HG03558 (cell line): ENCODE measurements at regions not wholly inside any gene's neighbourhood (a gene's known extent, or its start where the extent isn't known, plus 50 kb on each side); places are given as distances from the start of the nearest gene placed in this dataset.

Experiments used
- ATAC-seq: cut with Tn5 transposase; IDR thresholded peaks from one replicate; pipeline ENCODE4 v1.9.1; 2021; ENCODE audit warnings: moderate number of reproducible peaks; ENCODE audit not compliant: unreplicated experiment; ENCODE audit errors: extremely low read depth

- ATAC-seq: no peak
Observed at GRCh38 chr7:135831455-135832195, 83.0 kb upstream of the FAM180A start.

GRCh38 chr7:135828604-135829003 lies 80.0 kb upstream of the FAM180A start:
- no peak for ATAC-seq

DNA sequence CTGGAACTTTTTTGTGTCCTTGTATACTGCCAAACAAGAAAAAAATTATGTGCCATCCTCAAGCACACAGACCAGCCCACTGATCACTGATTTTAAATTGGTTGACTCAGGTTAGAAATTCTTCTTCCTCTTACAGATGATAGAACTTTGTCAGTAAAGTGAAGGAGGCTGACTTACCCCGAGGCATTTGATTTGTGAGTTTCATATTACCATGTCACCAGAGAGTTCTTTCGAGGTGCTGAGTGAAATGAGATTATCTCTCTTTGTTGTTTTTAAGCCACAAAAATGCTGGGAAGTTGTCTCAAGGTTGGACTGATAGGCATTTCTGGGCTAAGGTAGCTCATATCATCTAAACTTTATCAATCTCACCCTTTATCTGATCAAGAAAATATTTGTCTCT lies 78.8 kb upstream of the FAM180A start:
- no peak for ATAC-seq

DNA sequence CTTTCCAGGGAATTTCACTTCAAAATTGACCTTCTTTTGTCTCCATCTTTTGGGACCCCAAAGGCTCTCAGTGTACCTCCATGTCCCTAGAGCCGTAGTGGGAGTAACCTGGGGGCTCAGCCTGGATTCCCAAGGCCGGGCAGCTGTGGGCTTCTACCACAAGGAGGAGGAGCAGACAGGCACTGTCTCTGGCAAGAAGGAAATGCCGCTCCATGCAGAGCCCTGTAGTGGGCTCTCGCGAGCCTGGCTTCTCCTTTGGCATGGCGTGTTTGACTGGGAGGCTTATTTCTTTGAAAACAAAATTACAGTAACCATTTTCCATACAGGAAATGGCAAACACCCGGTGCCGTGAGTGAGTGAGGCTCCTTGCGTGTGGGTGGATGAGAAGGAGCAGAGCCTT lies 76.8 kb upstream of the FAM180A start:
- ATAC-seq: no peak

GRCh38 chr7:135822376-135822775 lies 73.8 kb upstream of the FAM180A start:
- ATAC-seq: no peak

DNA sequence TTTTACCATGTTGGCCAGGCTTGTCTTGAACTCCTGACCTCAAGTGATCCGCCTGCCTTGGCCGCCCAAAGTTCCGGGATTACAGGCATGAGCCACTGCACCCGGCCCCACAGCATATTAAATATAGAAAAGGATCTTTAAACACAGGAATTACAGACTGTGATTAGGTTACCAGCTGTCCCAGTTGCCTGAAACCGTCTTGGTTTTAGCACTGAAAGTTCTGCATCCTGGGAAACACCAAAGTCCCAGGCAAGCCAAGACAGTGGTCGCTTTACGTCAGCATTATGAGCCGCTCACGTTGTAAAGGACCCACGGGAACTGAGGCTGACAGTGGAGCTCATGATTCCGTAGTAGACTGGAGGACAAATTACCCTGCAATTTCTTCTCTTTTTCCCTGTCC lies 69.0 kb upstream of the FAM180A start:
- no peak for ATAC-seq

DNA sequence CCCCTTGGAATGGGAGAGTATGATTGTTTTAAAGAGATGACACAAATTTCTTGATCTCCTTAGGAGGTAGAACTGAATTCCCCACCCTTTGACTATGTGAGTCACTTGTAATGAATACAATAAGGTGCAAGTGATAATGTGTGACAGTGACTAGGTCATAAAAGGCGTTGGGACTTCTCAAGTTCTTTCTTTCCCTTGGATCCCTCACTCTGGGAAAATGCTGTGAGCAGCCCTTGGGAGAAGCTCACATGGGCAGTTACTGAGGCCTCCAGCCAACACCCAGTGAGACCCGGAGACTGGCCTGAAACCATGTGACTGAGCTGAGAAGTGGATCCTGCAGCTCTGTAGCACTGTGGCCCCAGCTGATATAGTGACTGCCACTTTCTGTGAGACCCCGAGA lies 66.4 kb upstream of the FAM180A start:
- ATAC-seq: no peak

DNA sequence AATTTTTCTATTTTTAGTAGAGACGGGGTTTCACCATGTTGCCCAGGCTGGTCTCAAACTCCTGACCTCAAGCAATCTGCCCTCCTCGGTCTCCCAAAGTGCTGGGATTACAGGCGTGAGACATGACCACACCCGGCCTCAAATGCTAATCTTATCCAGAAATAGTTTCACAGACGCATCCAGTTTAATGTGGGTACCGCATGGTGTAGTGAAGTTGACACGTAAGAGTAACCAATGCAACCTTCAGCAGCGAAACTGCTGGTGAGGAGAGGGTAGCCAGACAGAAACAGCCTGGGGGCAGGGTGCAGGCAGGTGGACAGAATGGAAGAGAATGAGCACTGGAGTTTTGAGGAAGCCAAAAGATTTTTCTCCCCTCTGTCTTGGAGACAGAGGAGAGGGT lies 63.5 kb upstream of the FAM180A start:
- ATAC-seq: no peak

- ATAC-seq: no peak
Observed at GRCh38 chr7:135811506-135811905, 62.9 kb upstream of the FAM180A start.

- no peak for ATAC-seq
Observed at GRCh38 chr7:135808206-135808605, 59.6 kb upstream of the FAM180A start.

DNA sequence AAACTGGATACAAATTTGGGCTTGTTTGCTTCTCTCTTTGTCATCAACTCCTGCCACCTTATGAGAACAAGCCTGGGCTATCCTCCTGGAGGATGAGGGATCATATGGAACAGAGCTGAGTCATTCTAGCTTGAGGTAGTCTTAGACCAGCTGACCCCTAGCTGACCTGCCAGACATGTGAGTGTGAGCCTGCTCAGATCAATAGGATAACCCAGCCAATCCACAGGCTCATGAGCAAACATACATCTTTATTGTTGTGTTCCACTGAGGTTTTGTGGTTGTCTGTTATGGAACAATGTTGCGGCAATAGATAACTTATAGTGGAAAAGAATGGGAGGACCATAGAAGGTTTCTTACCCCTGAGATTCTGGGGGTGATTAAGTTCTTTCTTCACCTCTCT lies 54.5 kb upstream of the FAM180A start:
- no peak for ATAC-seq

GRCh38 chr7:135802697-135803096 lies 54.1 kb upstream of the FAM180A start:
- no peak for ATAC-seq

- ATAC-seq: no peak
Observed at GRCh38 chr7:135801877-135802276, 53.3 kb upstream of the FAM180A start.

GRCh38 chr7:135801045-135801693 lies 52.6 kb upstream of the FAM180A start:
- no peak for ATAC-seq

DNA sequence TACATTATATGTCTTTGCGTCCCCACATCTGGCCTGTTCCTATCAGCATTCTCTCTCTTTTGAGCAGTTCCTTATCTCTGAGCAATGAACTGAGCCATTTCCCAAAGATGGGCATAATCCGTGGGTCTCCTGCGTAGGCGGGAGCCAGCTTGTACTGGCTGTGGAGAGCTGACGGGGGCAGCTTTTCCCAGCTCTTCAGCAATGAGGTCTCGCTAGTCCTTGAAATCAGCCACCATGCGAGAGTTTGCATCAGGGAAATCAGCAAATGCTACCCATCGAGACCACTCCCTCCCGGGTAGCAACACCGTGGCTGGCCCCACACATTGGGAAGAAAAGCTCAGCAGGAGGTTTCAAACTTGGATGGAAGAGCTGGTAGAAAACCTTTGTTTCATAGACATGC lies 51.9 kb upstream of the FAM180A start:
- ATAC-seq: no peak

DNA sequence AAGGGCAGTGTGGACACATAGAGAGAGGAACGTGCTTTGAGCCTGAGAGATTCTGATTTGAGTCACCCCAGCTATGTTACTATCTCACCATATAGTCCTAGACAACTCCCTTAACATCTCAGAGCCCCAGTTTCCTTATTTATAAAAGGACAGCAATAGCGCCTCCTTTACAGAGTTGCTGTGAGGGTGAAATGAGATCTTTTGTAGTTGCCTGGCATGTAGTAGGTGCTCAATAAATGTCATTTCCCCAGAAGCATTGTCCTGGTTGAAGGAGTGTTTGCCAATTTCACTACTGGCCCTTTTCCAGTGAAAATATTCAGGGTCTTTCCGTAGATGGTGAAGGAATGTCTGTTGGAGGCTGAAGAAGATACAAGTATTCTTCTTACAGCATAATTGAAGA lies 51.3 kb upstream of the FAM180A start:
- ATAC-seq: no peak
